ENCODE measurements at regions not wholly inside any gene's neighbourhood (a gene's known extent, or its start where the extent isn't known, plus 50 kb on each side); places are given as distances from the start of the nearest gene placed in this dataset.

DNA sequence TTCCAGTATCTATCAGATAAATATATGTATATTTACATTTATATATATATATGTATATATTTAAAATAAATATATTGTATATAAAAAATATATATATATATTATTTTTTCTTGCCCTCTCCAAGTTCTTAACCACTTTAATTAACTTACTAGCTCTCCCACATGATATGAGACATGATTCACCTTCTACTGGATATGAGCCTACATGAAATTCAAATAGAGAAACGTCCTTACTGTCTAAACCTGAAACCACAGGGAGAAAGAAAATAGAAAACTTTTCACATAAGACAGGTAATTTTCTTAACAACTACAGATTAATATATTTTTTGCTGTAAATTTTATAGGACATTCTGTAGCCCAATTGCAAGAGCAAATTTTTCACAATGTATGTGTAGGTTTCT is 391.6 kb downstream of the ETS1 start:
- TF ChIP-seq POLR2AphosphoS5 (IDR thresholded peaks at IDR 0.05; ENCODE audit: insufficient read depth, low read depth, low read length) (no peak), GATA2 (IDR thresholded peaks at IDR 0.05; ENCODE audit: insufficient read depth, insufficient read length, low read depth, low read length) (no peak), FOS (IDR thresholded peaks at IDR 0.05; ENCODE audit: borderline replicate concordance, insufficient read depth, low read length) (no peak), POLR2A (IDR thresholded peaks at IDR 0.05; ENCODE audit: low read depth, low read length) (no peak), MYC (IDR thresholded peaks at IDR 0.05; ENCODE audit: low read depth, low read length) (no peak), EZH2 (IDR thresholded peaks at IDR 0.05; ENCODE audit: borderline replicate concordance, low read depth, low read length, severe bottlenecking) (no peak), JUN (IDR thresholded peaks at IDR 0.05; ENCODE audit: borderline replicate concordance, insufficient read depth, insufficient read length, low read depth) (no peak)
- TF ChIP-seq, protein P1, sequence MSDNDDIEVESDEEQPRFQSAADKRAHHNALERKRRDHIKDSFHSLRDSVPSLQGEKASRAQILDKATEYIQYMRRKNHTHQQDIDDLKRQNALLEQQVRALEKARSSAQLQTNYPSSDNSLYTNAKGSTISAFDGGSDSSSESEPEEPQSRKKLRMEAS (IDR thresholded peaks at IDR 0.05; ENCODE audit: insufficient read depth, insufficient read length) = no peak
- TF ChIP-seq, protein P2, sequence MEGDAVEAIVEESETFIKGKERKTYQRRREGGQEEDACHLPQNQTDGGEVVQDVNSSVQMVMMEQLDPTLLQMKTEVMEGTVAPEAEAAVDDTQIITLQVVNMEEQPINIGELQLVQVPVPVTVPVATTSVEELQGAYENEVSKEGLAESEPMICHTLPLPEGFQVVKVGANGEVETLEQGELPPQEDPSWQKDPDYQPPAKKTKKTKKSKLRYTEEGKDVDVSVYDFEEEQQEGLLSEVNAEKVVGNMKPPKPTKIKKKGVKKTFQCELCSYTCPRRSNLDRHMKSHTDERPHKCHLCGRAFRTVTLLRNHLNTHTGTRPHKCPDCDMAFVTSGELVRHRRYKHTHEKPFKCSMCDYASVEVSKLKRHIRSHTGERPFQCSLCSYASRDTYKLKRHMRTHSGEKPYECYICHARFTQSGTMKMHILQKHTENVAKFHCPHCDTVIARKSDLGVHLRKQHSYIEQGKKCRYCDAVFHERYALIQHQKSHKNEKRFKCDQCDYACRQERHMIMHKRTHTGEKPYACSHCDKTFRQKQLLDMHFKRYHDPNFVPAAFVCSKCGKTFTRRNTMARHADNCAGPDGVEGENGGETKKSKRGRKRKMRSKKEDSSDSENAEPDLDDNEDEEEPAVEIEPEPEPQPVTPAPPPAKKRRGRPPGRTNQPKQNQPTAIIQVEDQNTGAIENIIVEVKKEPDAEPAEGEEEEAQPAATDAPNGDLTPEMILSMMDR (IDR thresholded peaks at IDR 0.05; ENCODE audit: extremely low read depth in 1 of 2, insufficient read depth in 1 of 2, low read depth in 1 of 2, low read length in 2 of 2) = no peak
- Histone ChIP-seq H3K27ac (ENCODE audit: insufficient read depth, low read depth, low read length) (peak overlapping the region; percentile 65), H3K4me1 (ENCODE audit: control insufficient read depth, extremely low read depth, insufficient read depth, low read length) (peaks cover 12% of the 10 kb centered on the region), H3K27me3 (ENCODE audit: control insufficient read depth in 2 of 2, insufficient read depth in 2 of 2, low read length in 2 of 2) (no peaks in the 10 kb centered on the region), H3K4me2 (ENCODE audit: insufficient read depth, low read length) (no peak overlapping the region), H4K20me1 (replicated peaks; ENCODE audit: control insufficient read depth, extremely low read depth, insufficient read depth, low read length) (no peaks in the 10 kb centered on the region), H3K36me3 (ENCODE audit: control insufficient read depth in 2 of 2, extremely low read depth in 1 of 2, insufficient read depth in 2 of 2, low read length in 2 of 2) (no peaks in the 10 kb centered on the region), H2AFZ (ENCODE audit: low read depth, low read length) (no peak overlapping the region), H3K4me3 (replicated peaks in 1 of 3; ENCODE audit: insufficient read depth in 1 of 3, low read depth in 1 of 3, low read length in 3 of 3) (no peak overlapping the region), H3K9me3 (replicated peaks; ENCODE audit: control insufficient read depth, insufficient read depth, low read length) (no peaks in the 10 kb centered on the region), H3K79me2 (ENCODE audit: control insufficient read depth, insufficient read depth, low read length) (no peaks in the 10 kb centered on the region), H3K9me1 (replicated peaks; ENCODE audit: control insufficient read depth, extremely low read depth, insufficient read depth, low read length) (no peaks in the 10 kb centered on the region), H3K9ac (replicated peaks; ENCODE audit: extremely low read depth, insufficient read depth, low read length) (peak overlapping the region; percentile 59)
- dilution Hi-C loops (cut with MboI; ENCODE audit: extremely low pct_ligation_motif_present, low sequenced_read_pairs) (no loop called here), intact Hi-C loops (cut with micrococcal nuclease) (loop anchor here (1.0 to 5.0 kb wide), 7 partner anchors 13 to 435 kb away; no protein-coding TSS in a partner anchor)
- CTCF ChIA-PET = interaction anchor here (1.1 to 2.6 kb wide), 5 partner anchors 13 to 437 kb away, joined by 3 to 9 read pairs (median 8); no protein-coding TSS in a partner anchor
- DNase-seq (ENCODE audit: low read depth, low spot score) (no peak), FAIRE-seq (no peak)
- POLR2A ChIA-PET = no interaction called here
- BruUV-seq (replicated peaks) = no TSS peak

Data from endothelial cell of umbilical vein (primary cell).